SU-DHL-6 (cell line): ENCODE measurements at regions not wholly inside any gene's neighbourhood (a gene's known extent, or its start where the extent isn't known, plus 50 kb on each side); places are given as distances from the start of the nearest gene placed in this dataset.

Source experiments
- EZH2phosphoT487 ChIP-seq: fragments of 200-600 bp; sonication (generic), shearing (Covaris generic); conservative IDR thresholded peaks from 2 replicates; pipeline ENCODE4 v1.6.1; 2018; ENCODE audit warnings: mild to moderate bottlenecking, antibody characterized with exemption, low read length, moderate library complexity, mixed read lengths
- TF ChIP-seq, protein P1 (sequence below): fragments of 200-600 bp; sonication (generic); IDR thresholded peaks from one replicate; pipeline ENCODE4 v1.5.1; 2017; ENCODE audit warnings: antibody characterized with exemption, mild to moderate bottlenecking, low read length, moderate library complexity; ENCODE audit not compliant: insufficient read depth, poor library complexity, severe bottlenecking

DNA sequence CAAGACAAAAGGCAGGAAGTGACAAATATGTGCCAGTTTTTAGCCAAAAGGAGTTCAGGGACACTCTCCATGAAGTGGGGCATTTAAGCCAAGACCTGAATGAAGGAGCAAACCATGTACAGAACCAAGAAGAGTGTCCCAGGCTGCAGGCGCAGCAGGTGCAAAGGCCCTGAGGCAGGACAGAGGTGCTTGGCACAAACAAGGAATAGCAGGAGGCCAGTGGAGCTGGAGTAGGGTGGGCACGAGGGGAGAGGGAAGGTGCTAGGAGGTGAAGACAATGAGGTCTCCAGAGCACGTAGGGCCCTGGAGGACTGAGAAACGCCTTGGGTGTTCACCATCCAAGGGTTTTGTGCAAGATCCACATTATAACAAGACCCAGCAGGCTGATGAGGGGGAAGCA lies 474.1 kb downstream of the MN1 start:
- TF ChIP-seq, protein P1, sequence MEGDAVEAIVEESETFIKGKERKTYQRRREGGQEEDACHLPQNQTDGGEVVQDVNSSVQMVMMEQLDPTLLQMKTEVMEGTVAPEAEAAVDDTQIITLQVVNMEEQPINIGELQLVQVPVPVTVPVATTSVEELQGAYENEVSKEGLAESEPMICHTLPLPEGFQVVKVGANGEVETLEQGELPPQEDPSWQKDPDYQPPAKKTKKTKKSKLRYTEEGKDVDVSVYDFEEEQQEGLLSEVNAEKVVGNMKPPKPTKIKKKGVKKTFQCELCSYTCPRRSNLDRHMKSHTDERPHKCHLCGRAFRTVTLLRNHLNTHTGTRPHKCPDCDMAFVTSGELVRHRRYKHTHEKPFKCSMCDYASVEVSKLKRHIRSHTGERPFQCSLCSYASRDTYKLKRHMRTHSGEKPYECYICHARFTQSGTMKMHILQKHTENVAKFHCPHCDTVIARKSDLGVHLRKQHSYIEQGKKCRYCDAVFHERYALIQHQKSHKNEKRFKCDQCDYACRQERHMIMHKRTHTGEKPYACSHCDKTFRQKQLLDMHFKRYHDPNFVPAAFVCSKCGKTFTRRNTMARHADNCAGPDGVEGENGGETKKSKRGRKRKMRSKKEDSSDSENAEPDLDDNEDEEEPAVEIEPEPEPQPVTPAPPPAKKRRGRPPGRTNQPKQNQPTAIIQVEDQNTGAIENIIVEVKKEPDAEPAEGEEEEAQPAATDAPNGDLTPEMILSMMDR, result no peak
- TF ChIP-seq EZH2phosphoT487, result no peak
